ENCODE measurements at regions not wholly inside any gene's neighbourhood (a gene's known extent, or its start where the extent isn't known, plus 50 kb on each side); places are given as distances from the start of the nearest gene placed in this dataset.

DNA sequence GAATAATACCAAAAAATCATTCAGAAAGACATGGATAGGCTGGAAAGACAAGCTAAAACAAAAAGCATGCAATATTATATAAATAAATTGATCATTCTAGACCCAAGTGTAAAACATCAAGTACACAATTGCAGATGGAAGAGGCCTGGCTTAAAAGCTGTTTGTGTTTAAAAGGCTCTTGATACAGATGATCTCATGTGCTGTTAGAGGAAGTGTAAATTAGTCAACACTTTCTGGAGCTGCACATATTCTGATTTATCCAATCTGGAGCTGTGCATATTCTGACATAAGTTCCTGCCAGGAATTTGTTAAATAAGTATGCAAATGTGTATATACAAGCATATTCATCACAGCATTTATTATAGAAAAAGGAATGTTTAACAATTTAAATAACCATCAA is 273.1 kb downstream of the RPS29 start:
- TF ChIP-seq, protein P1, sequence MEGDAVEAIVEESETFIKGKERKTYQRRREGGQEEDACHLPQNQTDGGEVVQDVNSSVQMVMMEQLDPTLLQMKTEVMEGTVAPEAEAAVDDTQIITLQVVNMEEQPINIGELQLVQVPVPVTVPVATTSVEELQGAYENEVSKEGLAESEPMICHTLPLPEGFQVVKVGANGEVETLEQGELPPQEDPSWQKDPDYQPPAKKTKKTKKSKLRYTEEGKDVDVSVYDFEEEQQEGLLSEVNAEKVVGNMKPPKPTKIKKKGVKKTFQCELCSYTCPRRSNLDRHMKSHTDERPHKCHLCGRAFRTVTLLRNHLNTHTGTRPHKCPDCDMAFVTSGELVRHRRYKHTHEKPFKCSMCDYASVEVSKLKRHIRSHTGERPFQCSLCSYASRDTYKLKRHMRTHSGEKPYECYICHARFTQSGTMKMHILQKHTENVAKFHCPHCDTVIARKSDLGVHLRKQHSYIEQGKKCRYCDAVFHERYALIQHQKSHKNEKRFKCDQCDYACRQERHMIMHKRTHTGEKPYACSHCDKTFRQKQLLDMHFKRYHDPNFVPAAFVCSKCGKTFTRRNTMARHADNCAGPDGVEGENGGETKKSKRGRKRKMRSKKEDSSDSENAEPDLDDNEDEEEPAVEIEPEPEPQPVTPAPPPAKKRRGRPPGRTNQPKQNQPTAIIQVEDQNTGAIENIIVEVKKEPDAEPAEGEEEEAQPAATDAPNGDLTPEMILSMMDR (IDR thresholded peaks at IDR 0.05) = no peak
- no peak for TF ChIP-seq POLR2A (IDR thresholded peaks at IDR 0.05)
